Activated CD8-positive, alpha-beta memory T cell treated with anti-CD3 and anti-CD28 coated beads, Interleukin-2, amount 50 U/mL, for 4 hours (primary cell): ENCODE measurements at regions not wholly inside any gene's neighbourhood (a gene's known extent, or its start where the extent isn't known, plus 50 kb on each side); places are given as distances from the start of the nearest gene placed in this dataset.
"Not testable (repeated sequence)": the region's sequence is repeated elsewhere in the genome, so short reads cannot be mapped to it uniquely, and the experiment has no call there.

Experiments
- DNase-seq: peaks from one replicate; pipeline ENCODE4 v3.0.0-alpha.2; 2020

- not testable (repeated sequence) for DNase-seq
Measured at GRCh38 chr1:208739636-208740035, 495.5 kb upstream of the PLXNA2 start.

- DNase-seq = no peak
Measured at GRCh38 chr1:208741296-208741695, 497.1 kb upstream of the PLXNA2 start.

- DNase-seq = no peak
Measured at GRCh38 chr1:208743361-208743760, 499.2 kb upstream of the PLXNA2 start.

GRCh38 chr1:208747979-208748378 is 503.8 kb upstream of the PLXNA2 start:
- no peak for DNase-seq

GRCh38 chr1:208748387-208749165 is 504.4 kb upstream of the PLXNA2 start:
- no peak for DNase-seq

- no peak for DNase-seq
Measured at GRCh38 chr1:208756339-208756981, 512.3 kb upstream of the PLXNA2 start.

- no peak for DNase-seq
Measured at GRCh38 chr1:208757846-208758245, 513.7 kb upstream of the PLXNA2 start.

GRCh38 chr1:208759255-208759654 is 515.1 kb upstream of the PLXNA2 start:
- DNase-seq = no peak

- no peak for DNase-seq
Measured at GRCh38 chr1:208763971-208764370, 519.8 kb upstream of the PLXNA2 start.

- no peak for DNase-seq
Measured at GRCh38 chr1:208766832-208767231, 522.6 kb upstream of the PLXNA2 start.

GRCh38 chr1:208767816-208768215 is 523.6 kb upstream of the PLXNA2 start:
- no peak for DNase-seq

- no peak for DNase-seq
Measured at GRCh38 chr1:208772891-208773290, 528.7 kb upstream of the PLXNA2 start.

- DNase-seq = no peak
Measured at GRCh38 chr1:208775841-208776240, 531.7 kb upstream of the PLXNA2 start.

- no peak for DNase-seq
Measured at GRCh38 chr1:208778417-208778816, 534.2 kb upstream of the PLXNA2 start.

- DNase-seq = no peak
Measured at GRCh38 chr1:208781391-208782045, 537.3 kb upstream of the PLXNA2 start.

GRCh38 chr1:208782186-208782585 is 538.0 kb upstream of the PLXNA2 start:
- no peak for DNase-seq

GRCh38 chr1:208785629-208786028 is 541.4 kb upstream of the PLXNA2 start:
- DNase-seq = no peak

- no peak for DNase-seq
Measured at GRCh38 chr1:208787219-208787618, 543.0 kb upstream of the PLXNA2 start.

- DNase-seq = no peak
Measured at GRCh38 chr1:208788013-208788540, 543.9 kb upstream of the PLXNA2 start.

- DNase-seq = no peak
Measured at GRCh38 chr1:208791456-208791855, 547.3 kb upstream of the PLXNA2 start.

- no peak for DNase-seq
Measured at GRCh38 chr1:208793861-208794345, 549.7 kb upstream of the PLXNA2 start.

- no peak for DNase-seq
Measured at GRCh38 chr1:208799186-208799585, 555.0 kb upstream of the PLXNA2 start.

GRCh38 chr1:208803011-208803811 is 559.0 kb upstream of the PLXNA2 start:
- DNase-seq = no peak
